GM10248 (cell line): ENCODE measurements at regions not wholly inside any gene's neighbourhood (a gene's known extent, or its start where the extent isn't known, plus 50 kb on each side); places are given as distances from the start of the nearest gene placed in this dataset.

Experiments used
- CTCF ChIA-PET: fragments of 300-600 bp; sonication (Branson Sonifier 250); formaldehyde crosslinking; extraction: SDS; loops from one replicate; lab custom pipeline; 2021; ENCODE audit warnings: antibody characterized with exemption; lab: Yijun Ruan, JAX
- POLR2A ChIA-PET: fragments of 350-650 bp; sonication (Branson Sonifier 250); formaldehyde crosslinking; extraction: SDS; loops from one replicate; lab custom pipeline; 2020; ENCODE audit warnings: antibody characterized with exemption; lab: Yijun Ruan, JAX
- DNase-seq: peaks from one replicate; pipeline ENCODE4 v3.0.0; 2012; ENCODE audit errors: extremely low spot score
- CTCF ChIP-seq: IDR thresholded peaks from 2 replicates; pipeline ENCODE4 v1.5.1; 2012; ENCODE audit warnings: mild to moderate bottlenecking, low read depth; ENCODE audit errors: extremely low read depth, missing control alignments, control extremely low read depth

GRCh38 chr11:45489281-45489905, 176.0 kb downstream of the CHST1 start:
- no peak for TF ChIP-seq CTCF
- POLR2A ChIA-PET = no interaction called here
- DNase-seq = no peak
- CTCF ChIA-PET = no interaction called here

DNA sequence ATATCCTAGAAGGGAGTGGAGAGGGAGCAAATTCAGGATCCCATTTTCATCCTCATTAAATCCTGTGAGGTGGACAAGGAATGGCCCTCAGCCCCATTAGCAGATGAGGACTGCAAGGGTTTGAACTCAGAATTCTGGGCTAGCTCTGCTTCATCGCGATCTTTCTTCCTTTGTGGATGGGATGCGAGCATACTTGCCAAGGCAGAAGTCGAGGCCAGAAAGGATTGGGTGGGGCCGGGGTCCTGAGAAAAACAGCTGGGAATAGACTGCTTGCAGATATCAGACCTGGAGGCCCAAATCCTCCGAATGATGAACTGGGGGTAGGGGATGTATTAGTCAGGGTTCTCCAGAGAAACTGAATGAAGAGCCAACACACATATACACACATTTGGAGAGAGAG, 179.0 kb downstream of the CHST1 start:
- POLR2A ChIA-PET = no interaction called here
- no peak for DNase-seq
- CTCF ChIA-PET = no interaction called here
- TF ChIP-seq CTCF = no peak

GRCh38 chr11:45485070-45485707, 180.2 kb downstream of the CHST1 start:
- CTCF ChIA-PET = no interaction called here
- POLR2A ChIA-PET = no interaction called here
- no peak for TF ChIP-seq CTCF
- no peak for DNase-seq

GRCh38 chr11:45484326-45484883, 181.0 kb downstream of the CHST1 start:
- POLR2A ChIA-PET = no interaction called here
- DNase-seq = no peak
- no peak for TF ChIP-seq CTCF
- CTCF ChIA-PET = no interaction called here

GRCh38 chr11:45483416-45483815, 182.0 kb downstream of the CHST1 start:
- no peak for TF ChIP-seq CTCF
- ChIA-PET CTCF (no interaction called here), POLR2A (no interaction called here)
- no peak for DNase-seq

- POLR2A ChIA-PET = no interaction called here
- CTCF ChIA-PET = no interaction called here
- no peak for DNase-seq
- TF ChIP-seq CTCF = no peak
Observed at GRCh38 chr11:45482331-45482730, 183.1 kb downstream of the CHST1 start.
